ENCODE measurements at regions not wholly inside any gene's neighbourhood (a gene's known extent, or its start where the extent isn't known, plus 50 kb on each side); places are given as distances from the start of the nearest gene placed in this dataset.
A peak's percentile ranks its signal among the peaks of the same experiment; 100 is the strongest.

DNA sequence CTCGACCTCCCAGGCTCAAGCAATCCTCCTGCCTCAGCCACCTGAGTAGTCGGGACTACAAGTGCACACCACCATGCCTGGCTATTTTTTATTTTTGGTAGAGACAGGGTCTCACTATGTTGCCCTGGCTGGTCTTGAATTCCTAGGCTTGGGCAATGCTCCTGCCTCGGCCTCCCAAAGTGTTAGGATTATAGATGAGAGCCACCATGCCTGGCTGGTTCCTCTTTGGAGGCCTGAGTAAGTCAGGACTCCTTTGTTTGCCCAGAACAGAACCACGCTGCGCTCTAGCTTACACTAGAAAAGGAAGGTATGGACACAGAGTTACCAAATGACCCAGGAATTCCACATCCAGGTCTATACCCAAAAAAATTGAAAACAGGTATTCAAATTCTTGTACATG is 135.9 kb upstream of the SLC1A4 start:
- no peak for DNase-seq (ENCODE audit: low read depth in 2 of 2)

DNA sequence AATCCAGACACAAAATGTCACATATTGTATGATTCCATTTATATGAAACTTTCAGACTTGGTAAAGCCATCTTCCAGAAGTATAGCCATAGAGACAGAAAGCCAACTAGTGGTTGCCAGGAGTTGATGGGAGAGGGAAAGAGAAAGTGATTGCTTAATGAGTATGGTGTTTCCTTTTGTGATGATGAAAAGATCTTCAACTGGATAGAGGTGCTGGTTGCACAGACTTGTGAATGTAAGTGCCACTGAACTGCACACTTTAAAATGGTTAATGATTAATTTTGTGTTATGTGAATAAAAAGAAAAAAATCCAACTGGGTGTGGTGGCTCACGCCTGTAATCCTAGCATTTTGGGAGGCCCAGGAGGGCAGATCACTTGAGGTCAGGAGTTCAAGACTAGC is 135.3 kb upstream of the SLC1A4 start:
- no peak for DNase-seq (ENCODE audit: low read depth in 2 of 2)

DNA sequence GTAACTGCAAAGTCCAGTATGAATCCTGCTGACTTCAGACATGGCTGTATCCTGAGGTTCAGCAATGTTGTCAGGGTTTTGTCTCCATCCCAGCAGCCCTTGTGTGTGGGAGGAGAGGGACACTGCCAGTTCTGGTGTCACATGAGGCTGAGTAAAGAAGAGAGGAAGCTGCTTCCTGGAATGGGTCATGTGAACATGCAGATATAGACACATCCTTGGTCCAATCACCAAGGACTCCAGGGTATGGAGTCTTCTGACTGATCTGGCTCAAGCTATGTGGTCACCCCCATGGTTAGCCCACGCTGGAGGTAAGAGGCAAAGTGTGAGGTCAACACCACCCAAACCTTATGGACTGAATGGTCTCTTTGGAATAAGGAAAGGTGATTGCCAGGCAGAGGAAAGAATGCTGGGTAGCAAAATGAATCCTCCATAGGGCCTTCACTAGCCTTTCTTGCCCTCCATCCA is 134.4 kb upstream of the SLC1A4 start:
- DNase-seq (ENCODE audit: low read depth in 2 of 2) = peak; percentile 34 to 52

DNA sequence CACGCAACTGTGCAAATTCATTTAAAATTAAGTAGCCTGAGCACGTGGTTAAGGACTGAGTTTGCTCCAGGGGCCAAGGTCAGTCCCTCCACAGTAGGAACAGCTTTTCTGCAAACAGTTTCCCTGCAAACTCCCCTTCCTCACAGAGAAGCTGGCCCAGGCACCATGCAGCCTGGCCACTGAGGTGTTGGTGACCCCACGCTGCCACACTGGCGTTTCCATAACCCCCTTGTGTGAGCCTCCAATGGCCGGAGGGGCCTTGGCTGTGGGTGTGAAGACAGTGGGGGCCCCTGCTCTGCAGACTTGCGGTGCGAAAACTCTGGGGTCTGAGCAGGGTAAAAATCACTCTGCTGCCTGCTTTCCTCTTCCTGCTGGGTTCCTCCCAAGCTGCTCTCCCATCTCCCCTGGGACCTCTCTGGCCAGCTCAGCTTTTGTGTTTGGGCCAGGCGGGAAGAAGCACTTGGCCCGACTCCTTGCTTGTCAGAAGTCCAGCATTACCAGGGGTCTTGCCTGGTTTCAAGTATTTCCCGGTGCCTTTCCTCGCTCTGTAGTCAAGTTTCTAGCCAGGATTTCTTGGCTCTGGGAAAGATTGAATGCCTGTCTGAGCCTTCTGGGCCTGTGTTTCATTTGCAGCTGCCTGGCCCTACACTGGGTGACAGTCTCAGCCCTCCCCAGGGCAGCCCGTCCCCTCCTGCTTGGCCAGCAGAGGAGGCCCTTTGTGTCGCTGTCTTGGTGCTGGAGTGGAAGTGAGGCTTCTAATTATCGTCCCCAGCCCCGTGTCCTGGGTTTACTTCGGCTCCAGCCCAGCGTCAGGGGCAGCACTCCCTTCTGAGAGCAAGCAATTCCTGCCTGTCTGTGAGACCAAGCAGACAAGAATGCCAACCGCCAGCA is 131.4 kb upstream of the SLC1A4 start:
- DNase-seq (ENCODE audit: low read depth in 2 of 2) = peak in 1 of 2 donors; percentile 25

DNA sequence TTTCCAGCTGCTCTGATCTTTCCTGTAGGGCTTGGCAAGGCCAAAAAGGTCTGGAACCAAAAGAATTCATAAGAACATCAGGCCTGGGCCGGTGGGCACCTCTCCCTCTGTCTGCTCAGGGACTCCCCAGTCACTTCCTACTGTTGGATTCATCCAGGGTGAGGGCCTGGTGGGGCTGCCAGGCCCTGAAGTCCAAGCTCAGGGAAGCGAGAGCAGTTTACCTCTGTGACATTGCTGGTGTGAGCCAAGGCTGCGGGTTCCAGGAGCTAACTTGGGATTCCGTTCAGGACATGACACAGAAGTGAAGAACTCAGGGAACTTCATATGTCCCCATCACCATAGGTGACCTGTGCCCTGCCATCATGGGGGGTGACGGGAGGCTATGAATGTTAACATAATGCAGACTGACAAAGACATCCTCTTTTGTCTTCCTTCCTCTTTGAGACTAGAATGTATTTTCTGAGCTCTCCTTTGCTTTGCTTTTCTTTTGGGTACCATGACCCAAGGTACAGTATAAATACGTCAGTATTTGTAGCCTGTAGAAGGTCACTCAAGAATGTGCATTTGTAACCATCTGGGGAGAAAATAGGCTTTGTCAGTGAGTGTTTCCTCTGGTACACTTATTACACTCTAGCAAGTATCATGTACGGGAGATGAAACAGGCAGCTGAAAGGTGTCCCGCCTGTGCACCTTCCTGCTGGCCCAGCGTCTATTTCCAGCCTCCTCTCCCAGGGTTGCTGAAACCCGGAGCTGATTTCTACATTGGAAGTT is 130.5 kb upstream of the SLC1A4 start:
- no peak for DNase-seq (ENCODE audit: low read depth in 2 of 2)

DNA sequence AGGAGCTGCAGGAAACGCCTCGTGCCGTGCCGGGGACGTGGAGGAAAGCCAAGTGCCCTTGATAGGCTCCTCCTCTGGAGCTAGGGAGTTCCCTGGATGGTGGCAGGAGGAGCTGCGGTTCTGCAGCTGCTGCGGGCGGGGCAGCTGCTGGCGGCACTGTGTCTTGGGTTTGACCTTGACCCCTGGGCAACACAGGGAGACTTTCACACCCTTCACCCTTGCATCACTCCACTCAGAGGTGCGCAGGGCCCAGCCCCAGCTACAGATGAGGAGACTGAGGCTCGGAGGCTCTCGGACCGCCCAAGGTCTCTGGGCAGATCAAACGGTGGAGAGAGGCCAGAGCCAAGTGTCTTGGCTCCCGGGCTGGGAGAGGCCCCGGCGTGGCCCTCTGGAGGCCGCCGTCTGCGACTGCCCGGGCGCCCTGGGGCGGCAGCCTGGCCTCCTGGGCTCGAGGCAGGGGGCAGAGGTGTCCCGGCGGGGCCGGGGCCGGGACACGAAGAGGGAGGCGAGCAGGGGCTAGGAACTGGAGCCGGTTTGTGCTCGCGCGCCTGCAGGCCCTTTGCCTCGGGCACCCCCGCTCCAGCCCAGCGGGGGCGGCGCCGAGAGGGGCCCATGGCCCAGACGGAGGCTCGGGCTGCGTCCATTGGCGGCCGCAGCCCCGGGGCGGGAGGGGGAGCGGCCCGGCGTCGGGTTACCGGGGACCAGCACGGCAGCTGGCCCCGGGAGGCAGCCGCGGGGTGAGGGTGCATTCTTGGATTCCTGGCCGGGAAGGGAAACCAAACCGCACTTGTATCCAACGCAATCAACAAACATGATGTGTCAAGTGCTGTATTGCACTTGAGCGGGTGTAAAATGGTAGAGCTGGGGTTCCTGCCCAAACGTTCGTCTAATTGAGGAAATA is 129.6 kb upstream of the SLC1A4 start:
- DNase-seq (ENCODE audit: low read depth in 2 of 2) = peak; percentile 50 to 76

DNA sequence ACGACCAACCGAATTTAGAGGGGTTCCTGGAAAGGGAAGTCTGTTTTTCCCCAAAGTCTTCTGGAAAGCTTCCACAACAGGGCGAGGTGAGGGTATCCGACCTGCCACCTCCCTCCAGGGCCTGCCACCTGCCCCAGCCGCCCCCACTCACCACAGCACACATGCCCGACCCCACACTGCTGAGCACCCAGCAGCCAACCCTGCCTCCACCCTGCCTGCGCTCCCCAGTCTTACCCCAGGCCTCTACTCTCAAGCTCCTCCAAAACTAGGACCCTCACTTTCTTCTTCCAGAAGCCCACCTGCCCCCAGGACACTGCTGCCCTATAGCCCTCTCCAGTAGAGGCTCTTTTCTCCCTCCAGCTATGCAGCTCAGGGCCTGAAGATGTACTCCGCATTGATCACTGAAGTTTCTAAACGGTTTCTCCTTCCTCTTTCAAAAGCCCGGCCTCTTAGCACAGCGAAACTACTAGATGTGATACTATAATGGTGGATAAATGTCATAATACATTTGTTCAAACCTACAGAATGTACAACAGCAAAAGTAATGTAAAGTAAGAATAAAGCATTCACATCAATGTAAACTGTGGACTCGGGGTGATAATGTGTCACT is 128.8 kb upstream of the SLC1A4 start:
- DNase-seq (ENCODE audit: low read depth in 2 of 2) = no peak

DNA sequence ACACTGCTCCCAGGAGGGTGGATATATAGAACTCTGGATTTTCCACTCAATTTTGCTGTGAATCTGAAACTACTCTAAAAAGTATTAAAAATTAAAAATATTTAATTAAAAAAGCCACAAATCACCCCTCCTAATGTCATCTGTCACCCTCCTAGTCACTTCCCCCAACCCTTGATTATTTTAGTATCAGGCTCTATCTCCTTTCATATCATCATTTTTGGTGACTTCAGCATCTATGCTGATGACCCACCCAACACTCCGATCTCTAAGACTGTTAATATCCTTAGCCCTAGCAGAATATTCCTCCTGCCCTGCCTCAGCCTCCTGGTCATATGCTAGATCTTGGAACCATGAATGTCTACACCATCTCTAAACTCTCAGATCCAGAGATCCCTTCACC is 128.3 kb upstream of the SLC1A4 start:
- DNase-seq (ENCODE audit: low read depth in 2 of 2) = no peak

DNA sequence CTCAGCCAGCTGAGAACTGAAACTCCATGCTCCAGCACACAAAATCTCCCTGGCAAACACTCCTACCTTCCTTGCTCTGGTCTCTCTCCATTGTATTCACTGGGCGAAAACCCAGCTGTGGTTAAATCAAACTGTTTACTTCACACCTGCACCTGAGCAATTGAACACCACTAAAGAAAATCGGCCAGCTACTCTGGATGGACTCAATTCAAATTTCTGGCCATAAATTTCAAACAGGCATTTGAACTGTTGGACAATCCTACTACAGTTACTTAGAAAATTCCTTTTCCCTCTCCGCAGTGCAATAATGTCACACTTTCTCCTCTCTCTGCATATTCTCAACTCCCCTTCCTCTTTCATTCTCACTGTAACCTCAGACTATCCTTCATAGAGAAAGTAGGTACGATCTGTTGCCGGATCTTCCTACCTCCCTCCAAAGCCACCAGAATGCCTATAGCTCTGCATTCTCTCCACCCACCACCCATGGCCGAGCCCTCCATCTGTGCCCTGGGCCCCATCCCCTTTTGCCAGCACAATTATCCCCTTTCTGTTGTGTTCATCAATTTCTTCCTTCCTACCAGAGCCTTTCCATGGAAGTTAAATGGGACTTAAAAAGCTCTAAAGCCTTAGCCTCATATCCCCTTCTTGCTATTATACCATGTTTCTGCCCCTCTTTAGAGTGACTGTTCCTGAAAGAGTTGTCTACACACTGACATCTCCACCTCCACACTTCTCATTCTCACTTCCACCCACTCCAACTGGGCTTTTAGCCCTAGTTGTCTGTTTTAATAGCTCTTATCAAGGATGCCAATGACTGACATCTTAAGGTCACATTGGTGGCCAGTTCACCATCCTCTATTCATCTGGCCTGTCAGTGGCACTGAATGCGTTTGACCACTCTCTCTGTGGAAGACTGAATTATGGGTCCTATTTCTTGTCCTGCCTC is 127.5 kb upstream of the SLC1A4 start:
- no peak for DNase-seq (ENCODE audit: low read depth in 2 of 2)

DNA sequence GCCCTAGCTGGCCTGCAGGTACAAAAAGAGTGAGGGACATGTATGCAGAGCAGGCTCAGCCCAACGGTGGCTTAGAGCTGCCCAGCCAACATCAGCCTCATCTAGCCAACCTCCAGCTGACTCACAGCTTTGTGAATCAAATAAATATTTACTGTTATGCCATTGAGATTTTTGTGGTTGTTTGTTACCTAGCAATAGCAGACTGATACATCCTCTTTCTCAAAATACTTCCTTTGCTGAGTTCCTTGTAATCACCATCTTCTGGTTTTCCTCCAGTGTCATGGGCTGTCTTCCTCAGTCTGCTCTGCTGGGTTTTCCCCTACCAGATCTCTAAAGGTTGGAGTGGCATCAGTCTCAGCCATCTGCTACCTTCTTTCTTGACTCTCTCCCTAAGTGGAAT is 126.6 kb upstream of the SLC1A4 start:
- no peak for DNase-seq (ENCODE audit: low read depth in 2 of 2)

DNA sequence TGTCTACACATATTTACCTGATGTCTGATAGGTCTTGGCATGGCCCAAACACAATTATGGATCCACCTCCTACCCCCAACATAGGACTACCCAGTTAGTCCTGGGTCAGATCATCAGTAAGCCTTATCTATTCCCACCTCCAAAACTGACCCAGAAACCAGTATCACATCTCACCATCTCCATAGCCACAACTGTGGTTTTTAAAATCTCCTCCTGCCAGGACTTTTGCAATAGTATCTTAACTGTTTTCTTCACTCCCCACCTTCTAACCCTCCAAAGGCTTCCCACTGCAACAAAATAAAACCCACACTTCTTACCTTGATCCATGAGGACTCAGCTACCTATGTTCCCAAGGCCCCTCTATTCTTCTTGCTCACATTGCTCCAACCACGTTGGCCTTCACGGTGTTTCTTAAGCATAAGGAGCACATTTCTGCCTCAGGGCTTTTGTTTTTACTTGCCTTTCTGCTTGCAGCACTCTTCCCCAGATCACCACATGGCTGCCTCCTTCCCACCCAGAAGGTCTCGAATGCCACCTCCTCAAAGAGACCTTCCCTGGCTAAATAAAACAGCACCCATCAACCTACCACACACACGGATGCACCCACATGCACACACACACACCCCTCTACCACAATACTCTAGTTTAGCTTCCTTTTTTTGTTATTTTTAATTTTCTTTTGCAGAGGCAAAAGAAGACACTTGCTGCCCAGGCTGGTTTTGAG is 125.9 kb upstream of the SLC1A4 start:
- DNase-seq (ENCODE audit: low read depth in 2 of 2) = no peak

DNA sequence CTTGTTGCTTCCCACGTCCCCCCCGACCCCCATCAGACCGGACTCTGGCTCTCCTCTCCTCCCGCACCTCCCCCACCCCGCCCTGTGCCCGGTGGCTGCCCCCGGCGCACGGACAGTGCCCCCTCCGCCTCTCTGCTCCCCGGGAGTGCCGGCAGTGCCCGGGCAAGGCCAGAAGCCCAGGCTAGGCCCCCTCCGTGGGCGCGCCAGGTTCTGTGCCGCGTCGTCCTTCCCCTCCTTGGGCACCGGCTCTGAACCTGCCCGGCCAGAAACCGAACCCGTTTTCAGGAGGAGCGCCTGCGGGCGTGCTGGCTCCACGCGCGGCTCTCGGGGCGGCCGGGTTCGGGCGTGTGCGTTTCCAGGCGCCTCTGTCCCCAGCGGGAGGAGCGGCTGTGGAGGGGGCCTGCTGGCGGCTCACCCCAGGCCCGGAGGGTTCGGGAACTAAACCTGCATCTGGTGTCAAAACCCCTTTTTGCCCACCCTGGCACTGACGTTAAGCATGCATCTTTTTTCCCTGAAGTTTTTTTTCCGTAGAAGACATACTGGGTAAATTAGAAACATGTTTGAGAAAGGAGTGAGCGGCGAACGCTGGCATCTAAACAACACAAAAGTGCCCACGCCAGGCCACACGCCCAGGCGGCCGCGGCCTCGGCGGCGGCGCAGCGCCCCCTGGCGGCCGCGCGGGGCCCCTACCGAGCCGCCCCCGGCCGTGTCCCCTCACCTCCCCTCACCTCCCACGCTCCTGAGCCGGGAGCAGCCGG is 123.9 kb upstream of the SLC1A4 start:
- DNase-seq (ENCODE audit: low read depth in 2 of 2) = peak; percentile 68 to 75

DNA sequence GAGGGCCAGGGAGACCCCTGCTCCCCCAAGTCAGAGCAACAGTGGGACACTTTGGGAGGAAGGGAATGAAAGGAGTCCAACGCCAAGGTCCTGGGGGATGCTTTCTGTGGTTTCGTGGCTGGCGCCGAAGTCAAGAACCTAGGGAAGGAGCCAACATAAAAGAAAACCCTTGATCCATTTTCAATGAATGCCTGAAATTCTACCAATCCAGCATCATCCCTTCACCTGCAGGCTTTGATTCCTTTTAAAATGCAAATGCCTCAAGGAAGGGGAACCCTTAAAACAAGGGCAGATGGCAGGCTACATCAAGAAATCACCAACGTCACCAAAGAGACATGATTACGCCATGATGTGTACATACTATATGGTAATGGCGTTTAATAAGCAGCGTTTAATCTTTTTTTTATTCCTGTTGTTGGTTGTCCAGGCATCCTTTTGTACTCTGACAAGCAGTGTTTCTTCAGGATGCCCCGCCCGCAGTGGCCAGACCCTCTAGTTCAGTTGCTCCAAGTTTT is 123.3 kb upstream of the SLC1A4 start:
- no peak for DNase-seq (ENCODE audit: low read depth in 2 of 2)

DNA sequence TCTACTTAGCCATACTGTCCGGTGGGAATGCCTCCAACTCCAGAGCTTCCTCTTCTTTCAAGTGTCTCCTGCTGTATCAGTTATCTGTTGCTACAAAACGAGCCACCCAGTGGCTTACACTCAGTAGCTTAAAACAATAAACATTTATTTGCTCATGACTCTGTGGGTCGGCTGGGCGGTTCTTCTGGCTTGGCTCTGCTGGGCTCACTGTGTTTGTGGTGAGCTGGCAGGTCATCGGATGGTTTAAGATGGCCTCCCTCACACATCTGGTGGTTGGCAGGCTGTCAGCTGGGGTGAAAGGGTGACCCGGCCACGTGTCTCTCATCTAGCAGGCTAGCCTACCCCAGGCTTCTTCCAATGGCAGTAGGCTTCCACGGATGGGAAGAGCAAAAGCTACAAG is 122.4 kb upstream of the SLC1A4 start:
- peak in 1 of 2 donors; percentile 68 for DNase-seq (ENCODE audit: low read depth in 2 of 2)

DNA sequence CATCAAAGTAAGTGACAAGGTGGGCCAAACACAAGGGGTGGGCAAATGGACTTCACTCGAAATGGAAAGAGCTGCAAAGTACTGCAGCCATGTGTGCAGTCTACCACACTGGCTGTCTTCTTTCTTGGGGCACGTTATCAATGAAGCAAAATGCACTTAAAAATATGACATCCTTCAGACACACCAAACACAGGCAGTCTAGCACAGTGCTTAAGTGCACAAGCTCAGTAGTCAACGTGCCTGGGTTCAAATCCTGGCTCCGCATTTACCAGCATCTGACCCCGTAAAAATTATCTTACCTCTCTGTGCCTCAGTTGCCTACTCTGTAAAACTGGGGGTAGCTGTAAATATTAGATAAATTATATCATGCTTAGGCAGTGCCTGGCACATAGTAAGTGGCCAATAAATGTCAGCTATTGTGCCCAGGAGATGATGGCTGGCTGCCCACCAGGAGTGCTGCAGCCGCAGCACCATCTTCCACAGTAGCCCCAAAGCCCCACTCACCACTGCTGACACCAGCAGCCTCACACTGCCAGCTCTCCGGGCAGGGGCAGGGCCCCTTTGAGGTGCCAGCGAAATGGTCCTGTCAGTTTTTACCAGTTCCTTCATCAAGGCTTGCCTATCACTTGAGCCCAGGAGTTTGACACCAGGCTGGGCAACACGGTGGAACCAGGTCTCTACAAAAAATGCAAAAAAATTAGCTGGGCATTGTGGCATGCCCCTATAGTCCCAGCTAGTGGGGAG is 121.8 kb upstream of the SLC1A4 start:
- DNase-seq (ENCODE audit: low read depth in 2 of 2) = no peak

DNA sequence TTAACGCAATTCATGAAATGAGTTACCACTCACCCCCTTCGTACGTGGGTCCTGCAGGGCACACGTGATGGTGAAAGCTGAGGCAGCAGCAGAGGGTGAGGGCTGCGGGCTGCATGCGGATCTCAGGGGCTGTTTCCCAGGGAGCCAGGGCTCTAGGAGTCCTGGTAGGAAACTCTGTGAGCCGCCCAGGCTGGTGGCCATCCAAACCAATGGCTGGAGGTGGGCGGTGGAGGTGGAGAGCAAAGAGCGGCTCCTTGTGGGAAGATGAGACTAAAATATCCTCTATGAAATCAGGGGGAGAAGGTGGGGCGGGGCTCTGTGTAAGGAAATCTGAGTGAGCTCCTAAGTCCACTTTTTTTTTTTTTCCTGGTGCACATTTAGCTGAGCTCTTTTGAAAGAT is 120.1 kb upstream of the SLC1A4 start:
- DNase-seq (ENCODE audit: low read depth in 2 of 2) = no peak

DNA sequence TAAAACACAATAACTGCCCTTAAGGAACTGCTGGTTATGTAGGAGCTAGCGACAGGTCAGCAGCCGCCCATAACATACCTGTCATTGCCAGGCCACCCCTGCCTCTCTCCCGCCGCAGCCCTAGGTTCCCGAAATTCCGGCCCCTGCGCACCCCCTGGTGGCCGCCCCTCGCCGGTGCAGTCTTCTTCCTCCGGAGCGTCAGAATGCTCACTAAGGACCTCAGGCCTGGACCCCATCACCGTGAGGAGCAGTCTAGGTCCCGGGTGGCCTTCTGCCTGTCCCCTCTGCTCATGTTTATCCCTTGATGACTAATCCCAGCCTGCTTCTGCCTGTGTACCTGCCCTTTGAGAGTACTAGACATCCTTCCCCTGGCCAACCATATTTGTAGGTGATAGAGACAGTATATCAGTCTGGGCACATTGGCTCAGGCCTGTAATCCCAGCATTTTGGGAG is 115.7 kb upstream of the SLC1A4 start:
- peak; percentile 55 to 71 for DNase-seq (ENCODE audit: low read depth in 2 of 2)

DNA sequence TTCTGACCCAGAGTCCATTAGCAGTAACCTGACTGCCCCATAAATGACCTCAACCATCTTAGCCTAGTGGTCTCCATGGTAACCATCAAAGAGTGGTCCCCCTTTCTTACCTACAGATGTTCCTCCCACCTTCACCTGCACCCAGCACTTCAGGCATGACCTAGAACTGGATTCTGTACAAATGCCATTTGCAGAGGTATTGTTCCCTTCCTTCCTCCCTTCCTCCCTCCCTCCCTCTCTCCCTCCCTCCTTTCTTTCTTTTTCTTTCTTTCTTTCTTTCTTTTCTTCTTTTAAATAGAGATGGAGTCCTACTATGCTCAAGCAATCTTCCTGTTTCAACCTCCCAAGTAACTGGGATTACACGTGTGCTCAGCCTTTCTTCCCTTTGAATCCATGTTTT is 114.6 kb upstream of the SLC1A4 start:
- no peak for DNase-seq (ENCODE audit: low read depth in 2 of 2)
